Loucy (cell line): ENCODE measurements at regions not wholly inside any gene's neighbourhood (a gene's known extent, or its start where the extent isn't known, plus 50 kb on each side); places are given as distances from the start of the nearest gene placed in this dataset.

ENCODE experiments used
- CTCF ChIP-seq: fragments of 200-600 bp; sonication (generic); conservative IDR thresholded peaks from 2 replicates; pipeline ENCODE4 v1.5.1; 2014; ENCODE audit warnings: mild to moderate bottlenecking, antibody characterized with exemption, low read length
- EZH2phosphoT487 ChIP-seq: fragments of 200-600 bp; IDR thresholded peaks from 2 replicates; pipeline ENCODE4 v1.6.1; 2018; ENCODE audit warnings: antibody characterized with exemption, mild to moderate bottlenecking, moderate library complexity, borderline replicate concordance

- TF ChIP-seq CTCF: no peak
- TF ChIP-seq EZH2phosphoT487: no peak
Observed at GRCh38 chr12:47391566-47391965, 311.8 kb upstream of the AMIGO2 start.
